ENCODE measurements at regions not wholly inside any gene's neighbourhood (a gene's known extent, or its start where the extent isn't known, plus 50 kb on each side); places are given as distances from the start of the nearest gene placed in this dataset.
A peak's percentile ranks its signal among the peaks of the same experiment; 100 is the strongest.
"Not testable (repeated sequence)": the region's sequence is repeated elsewhere in the genome, so short reads cannot be mapped to it uniquely, and the experiment has no call there.

- intact Hi-C loops (cut with DNase I); ATAC-seq; DNase-seq (ENCODE audit: low spot score): not testable (repeated sequence)
Measured at GRCh38 chr11:67881836-67882235, 122.1 kb downstream of the UNC93B1 start.

GRCh38 chr11:67880594-67881196 lies 123.2 kb downstream of the UNC93B1 start:
- intact Hi-C loops (cut with DNase I); DNase-seq (ENCODE audit: low spot score); ATAC-seq: not testable (repeated sequence)

- intact Hi-C loops (cut with DNase I); ATAC-seq: not testable (repeated sequence)
Measured at GRCh38 chr11:67878666-67879065, 125.2 kb downstream of the UNC93B1 start.

GRCh38 chr11:67877316-67877715 lies 126.6 kb downstream of the UNC93B1 start:
- not testable (repeated sequence) for DNase-seq (ENCODE audit: low spot score); ATAC-seq

More at GRCh38 chr11:67878666-67879065, 125.2 kb downstream of the UNC93B1 start:
- DNase-seq (ENCODE audit: low spot score) = not testable (repeated sequence)

GRCh38 chr11:67873223-67873622 lies 130.7 kb downstream of the UNC93B1 start:
- ATAC-seq; DNase-seq (ENCODE audit: low spot score); intact Hi-C loops (cut with DNase I): not testable (repeated sequence)

More at GRCh38 chr11:67877316-67877715, 126.6 kb downstream of the UNC93B1 start:
- intact Hi-C loops (cut with DNase I) = not testable (repeated sequence)

- DNase-seq (ENCODE audit: low spot score); ATAC-seq; intact Hi-C loops (cut with DNase I): not testable (repeated sequence)
Measured at GRCh38 chr11:67871168-67871567, 132.7 kb downstream of the UNC93B1 start.

GRCh38 chr11:67862896-67863295 lies 141.0 kb downstream of the UNC93B1 start:
- intact Hi-C loops (cut with DNase I); DNase-seq (ENCODE audit: low spot score); ATAC-seq: not testable (repeated sequence)

GRCh38 chr11:67859513-67860161 lies 144.3 kb downstream of the UNC93B1 start:
- intact Hi-C loops (cut with DNase I); ATAC-seq; DNase-seq (ENCODE audit: low spot score): not testable (repeated sequence)

- intact Hi-C loops (cut with DNase I); ATAC-seq; DNase-seq (ENCODE audit: low spot score): not testable (repeated sequence)
Measured at GRCh38 chr11:67850747-67851146, 153.2 kb downstream of the UNC93B1 start.

GRCh38 chr11:67849766-67850165 lies 154.1 kb downstream of the UNC93B1 start:
- ATAC-seq; intact Hi-C loops (cut with DNase I); DNase-seq (ENCODE audit: low spot score): not testable (repeated sequence)

GRCh38 chr11:67847896-67848875 lies 155.7 kb downstream of the UNC93B1 start:
- ATAC-seq; DNase-seq (ENCODE audit: low spot score); intact Hi-C loops (cut with DNase I): not testable (repeated sequence)

- ATAC-seq; intact Hi-C loops (cut with DNase I); DNase-seq (ENCODE audit: low spot score): not testable (repeated sequence)
Measured at GRCh38 chr11:67846303-67846702, 157.6 kb downstream of the UNC93B1 start.

GRCh38 chr11:67845296-67845695 lies 158.6 kb downstream of the UNC93B1 start:
- ATAC-seq; intact Hi-C loops (cut with DNase I); DNase-seq (ENCODE audit: low spot score): not testable (repeated sequence)

- DNase-seq (ENCODE audit: low spot score); intact Hi-C loops (cut with DNase I); ATAC-seq: not testable (repeated sequence)
Measured at GRCh38 chr11:67840599-67840998, 163.3 kb downstream of the UNC93B1 start.

- ATAC-seq; DNase-seq (ENCODE audit: low spot score); intact Hi-C loops (cut with DNase I): not testable (repeated sequence)
Measured at GRCh38 chr11:67830152-67830551, 155.7 kb upstream of the ALDH3B2 start.

- ATAC-seq; intact Hi-C loops (cut with DNase I); DNase-seq (ENCODE audit: low spot score): not testable (repeated sequence)
Measured at GRCh38 chr11:67826951-67827296, 152.5 kb upstream of the ALDH3B2 start.

GRCh38 chr11:67826028-67826950 lies 151.9 kb upstream of the ALDH3B2 start:
- intact Hi-C loops (cut with DNase I); ATAC-seq: not testable (repeated sequence)
- DNase-seq (ENCODE audit: low spot score) = peak; percentile 74

- ATAC-seq; intact Hi-C loops (cut with DNase I); DNase-seq (ENCODE audit: low spot score): not testable (repeated sequence)
Measured at GRCh38 chr11:67824861-67825260, 150.4 kb upstream of the ALDH3B2 start.

All from sciatic nerve (tissue), 2 donors.